ENCODE measurements at regions not wholly inside any gene's neighbourhood (a gene's known extent, or its start where the extent isn't known, plus 50 kb on each side); places are given as distances from the start of the nearest gene placed in this dataset.
"Not testable (repeated sequence)": the region's sequence is repeated elsewhere in the genome, so short reads cannot be mapped to it uniquely, and the experiment has no call there.

DNA sequence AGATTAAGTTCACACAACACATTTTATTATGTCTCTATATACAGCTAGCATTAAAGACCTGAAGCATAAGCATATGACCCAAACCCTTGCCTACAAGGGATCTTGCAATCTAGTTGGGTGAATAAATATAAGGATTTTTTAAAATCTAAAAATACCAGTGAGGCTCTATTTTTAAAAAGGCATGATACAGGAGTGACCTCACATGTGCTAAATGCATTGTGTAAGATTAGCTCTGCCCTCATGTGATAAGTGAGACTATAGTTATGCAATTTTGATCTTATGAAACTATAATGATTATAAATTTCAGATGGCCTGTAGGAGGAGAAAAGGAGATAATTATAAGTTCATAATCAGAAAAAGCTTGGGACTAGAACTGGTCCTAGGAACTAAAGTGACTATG lies 451.0 kb upstream of the MAN1A1 start:
- Histone ChIP-seq H3K9ac (ENCODE audit: low read length) (no peak overlapping the region), H3K4me3 (ENCODE audit: low read length) (no peak overlapping the region), H3K4me1 (ENCODE audit: control insufficient read depth, low read depth, low read length) (peaks cover 5% of the 10 kb centered on the region), H3K9me3 (ENCODE audit: control insufficient read depth, low read depth, low read length) (no peaks in the 10 kb centered on the region), H3K27me3 (ENCODE audit: control insufficient read depth, insufficient read depth, low read length) (no peaks in the 10 kb centered on the region), H3K36me3 (ENCODE audit: control insufficient read depth, low read depth, low read length) (no peaks in the 10 kb centered on the region), H3K27ac (ENCODE audit: low read length) (no peak overlapping the region)

DNA sequence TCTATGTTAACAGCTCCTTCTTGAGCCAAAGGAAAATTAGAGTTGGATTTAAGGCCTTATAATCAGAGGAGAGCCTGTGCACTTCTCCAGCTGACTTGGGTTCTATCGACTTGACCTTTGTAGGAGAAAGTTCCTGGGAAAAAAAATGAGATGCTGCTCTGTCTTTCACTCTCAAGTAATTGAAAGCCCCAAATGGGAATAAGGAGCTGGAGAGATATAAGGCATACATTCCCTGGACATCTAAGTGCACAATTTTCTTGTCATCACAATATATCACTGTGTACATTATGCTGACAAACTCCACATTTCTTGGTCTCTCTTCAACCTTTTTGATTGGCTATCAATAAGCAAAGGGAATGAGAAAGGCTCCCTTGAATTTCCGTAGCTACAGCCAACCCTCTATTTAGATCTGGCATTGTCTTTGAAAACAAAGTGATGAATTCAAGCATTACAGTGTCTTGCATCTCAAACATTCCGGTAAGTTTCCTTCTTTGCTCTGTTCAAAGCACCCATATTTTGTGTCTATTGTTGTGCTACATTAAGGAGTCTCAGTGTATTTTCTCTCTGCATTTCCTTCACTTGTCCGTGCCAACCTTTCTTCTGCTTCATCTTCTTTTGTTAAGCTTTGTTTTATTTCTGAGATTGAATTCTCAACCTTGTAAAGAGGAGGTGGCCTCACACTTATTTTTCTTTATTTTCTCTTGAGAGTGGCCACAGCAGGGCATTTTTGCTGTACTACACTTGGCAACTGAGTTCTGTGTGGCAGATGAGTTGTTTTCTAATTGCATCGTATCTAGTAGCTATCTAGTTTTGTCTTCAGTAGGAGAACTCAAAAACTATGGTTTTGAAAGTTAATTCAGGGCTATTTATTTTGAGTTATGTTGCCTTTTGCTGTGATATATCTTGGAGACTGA lies 450.3 kb upstream of the MAN1A1 start:
- no peaks in the 10 kb centered on the region for H3K9me3 ChIP-seq (ENCODE audit: control insufficient read depth, low read depth, low read length)
- no peak overlapping the region for H3K4me3 ChIP-seq (ENCODE audit: low read length)
- H3K4me1 ChIP-seq (ENCODE audit: control insufficient read depth, low read depth, low read length), result peaks cover 5% of the 10 kb centered on the region
- no peaks in the 10 kb centered on the region for H3K27me3 ChIP-seq (ENCODE audit: control insufficient read depth, insufficient read depth, low read length)
- no peak overlapping the region for H3K9ac ChIP-seq (ENCODE audit: low read length)
- no peak overlapping the region for H3K27ac ChIP-seq (ENCODE audit: low read length)
- no peaks in the 10 kb centered on the region for H3K36me3 ChIP-seq (ENCODE audit: control insufficient read depth, low read depth, low read length)

GRCh38 chr6:119791736-119792135 lies 442.2 kb upstream of the MAN1A1 start:
- no peak overlapping the region for H3K27ac ChIP-seq (ENCODE audit: low read length)
- H3K4me3 ChIP-seq (ENCODE audit: low read length), result no peak overlapping the region
- H3K9me3 ChIP-seq (ENCODE audit: control insufficient read depth, low read depth, low read length), result no peaks in the 10 kb centered on the region
- no peak overlapping the region for H3K9ac ChIP-seq (ENCODE audit: low read length)
- H3K27me3 ChIP-seq (ENCODE audit: control insufficient read depth, insufficient read depth, low read length), result no peaks in the 10 kb centered on the region
- H3K36me3 ChIP-seq (ENCODE audit: control insufficient read depth, low read depth, low read length), result no peaks in the 10 kb centered on the region
- no peaks in the 10 kb centered on the region for H3K4me1 ChIP-seq (ENCODE audit: control insufficient read depth, low read depth, low read length)

DNA sequence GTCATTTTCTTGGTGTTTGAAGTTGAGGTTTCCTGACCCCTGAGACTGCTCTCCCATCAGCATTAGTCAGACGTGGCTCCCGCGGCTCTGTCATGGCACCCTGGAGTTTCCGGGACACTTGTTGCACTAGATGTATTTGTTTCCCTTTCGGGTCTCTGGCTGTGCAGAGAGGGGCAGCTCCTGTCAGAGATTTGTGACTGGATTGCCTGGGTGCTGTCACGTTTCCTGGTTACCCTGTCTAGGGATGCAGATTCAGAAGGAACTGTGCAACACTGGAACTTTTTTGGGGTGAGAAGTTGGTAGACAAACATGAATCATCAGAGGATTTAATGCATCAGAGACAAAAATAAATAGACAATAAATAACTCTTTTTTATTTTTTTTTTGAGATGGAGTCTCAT lies 431.8 kb upstream of the MAN1A1 start:
- no peak overlapping the region for H3K9ac ChIP-seq (ENCODE audit: low read length)
- H3K4me1 ChIP-seq (ENCODE audit: control insufficient read depth, low read depth, low read length), result no peaks in the 10 kb centered on the region
- H3K27ac ChIP-seq (ENCODE audit: low read length), result no peak overlapping the region
- H3K9me3 ChIP-seq (ENCODE audit: control insufficient read depth, low read depth, low read length), result no peaks in the 10 kb centered on the region
- H3K36me3 ChIP-seq (ENCODE audit: control insufficient read depth, low read depth, low read length), result no peaks in the 10 kb centered on the region
- no peaks in the 10 kb centered on the region for H3K27me3 ChIP-seq (ENCODE audit: control insufficient read depth, insufficient read depth, low read length)
- no peak overlapping the region for H3K4me3 ChIP-seq (ENCODE audit: low read length)

- Histone ChIP-seq H3K9ac (ENCODE audit: low read length) (no peak overlapping the region), H3K27ac (ENCODE audit: low read length) (no peak overlapping the region), H3K36me3 (ENCODE audit: control insufficient read depth, low read depth, low read length) (no peaks in the 10 kb centered on the region), H3K4me1 (ENCODE audit: control insufficient read depth, low read depth, low read length) (no peaks in the 10 kb centered on the region), H3K9me3 (ENCODE audit: control insufficient read depth, low read depth, low read length) (no peaks in the 10 kb centered on the region), H3K27me3 (ENCODE audit: control insufficient read depth, insufficient read depth, low read length) (no peaks in the 10 kb centered on the region), H3K4me3 (ENCODE audit: low read length) (no peak overlapping the region)
Measured at GRCh38 chr6:119768201-119768600, 418.6 kb upstream of the MAN1A1 start.

- Histone ChIP-seq H3K9me3 (ENCODE audit: control insufficient read depth, low read depth, low read length) (no peaks in the 10 kb centered on the region), H3K27me3 (ENCODE audit: control insufficient read depth, insufficient read depth, low read length) (no peaks in the 10 kb centered on the region), H3K36me3 (ENCODE audit: control insufficient read depth, low read depth, low read length) (no peaks in the 10 kb centered on the region), H3K4me1 (ENCODE audit: control insufficient read depth, low read depth, low read length) (no peaks in the 10 kb centered on the region), H3K27ac (ENCODE audit: low read length) (no peak overlapping the region), H3K4me3 (ENCODE audit: low read length) (no peak overlapping the region), H3K9ac (ENCODE audit: low read length) (no peak overlapping the region)
Measured at GRCh38 chr6:119764927-119765681, 415.5 kb upstream of the MAN1A1 start.

DNA sequence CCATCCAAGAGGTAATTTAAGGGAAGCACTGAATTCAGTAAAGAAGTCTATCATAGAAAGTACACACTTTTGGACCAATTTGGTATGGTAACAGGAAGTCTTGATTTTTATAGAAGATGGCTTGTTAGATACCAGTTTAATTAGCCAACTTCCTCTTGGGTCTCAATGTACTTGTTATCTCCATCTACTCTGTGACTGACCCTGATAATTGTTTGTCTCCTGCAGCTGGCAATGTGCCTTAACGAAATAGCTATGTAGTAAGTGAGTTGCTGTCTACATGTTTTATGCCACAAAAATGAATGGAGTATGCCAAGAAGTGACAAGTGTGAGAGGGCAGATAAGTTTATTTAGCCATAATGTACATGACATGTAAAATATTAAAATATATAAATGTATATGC lies 410.5 kb upstream of the MAN1A1 start:
- Histone ChIP-seq H3K4me3 (ENCODE audit: low read length) (no peak overlapping the region), H3K9me3 (ENCODE audit: control insufficient read depth, low read depth, low read length) (no peaks in the 10 kb centered on the region), H3K27ac (ENCODE audit: low read length) (no peak overlapping the region), H3K27me3 (ENCODE audit: control insufficient read depth, insufficient read depth, low read length) (no peaks in the 10 kb centered on the region), H3K4me1 (ENCODE audit: control insufficient read depth, low read depth, low read length) (no peaks in the 10 kb centered on the region), H3K36me3 (ENCODE audit: control insufficient read depth, low read depth, low read length) (no peaks in the 10 kb centered on the region), H3K9ac (ENCODE audit: low read length) (no peak overlapping the region)

GRCh38 chr6:119758385-119758784 lies 408.8 kb upstream of the MAN1A1 start:
- no peak overlapping the region for H3K9ac ChIP-seq (ENCODE audit: low read length)
- H3K4me3 ChIP-seq (ENCODE audit: low read length), result no peak overlapping the region
- no peaks in the 10 kb centered on the region for H3K27me3 ChIP-seq (ENCODE audit: control insufficient read depth, insufficient read depth, low read length)
- H3K27ac ChIP-seq (ENCODE audit: low read length), result no peak overlapping the region
- no peaks in the 10 kb centered on the region for H3K9me3 ChIP-seq (ENCODE audit: control insufficient read depth, low read depth, low read length)
- no peaks in the 10 kb centered on the region for H3K4me1 ChIP-seq (ENCODE audit: control insufficient read depth, low read depth, low read length)
- no peaks in the 10 kb centered on the region for H3K36me3 ChIP-seq (ENCODE audit: control insufficient read depth, low read depth, low read length)

GRCh38 chr6:119757467-119757866 lies 407.9 kb upstream of the MAN1A1 start:
- Histone ChIP-seq H3K36me3 (ENCODE audit: control insufficient read depth, low read depth, low read length) (no peaks in the 10 kb centered on the region), H3K4me1 (ENCODE audit: control insufficient read depth, low read depth, low read length) (no peaks in the 10 kb centered on the region)

DNA sequence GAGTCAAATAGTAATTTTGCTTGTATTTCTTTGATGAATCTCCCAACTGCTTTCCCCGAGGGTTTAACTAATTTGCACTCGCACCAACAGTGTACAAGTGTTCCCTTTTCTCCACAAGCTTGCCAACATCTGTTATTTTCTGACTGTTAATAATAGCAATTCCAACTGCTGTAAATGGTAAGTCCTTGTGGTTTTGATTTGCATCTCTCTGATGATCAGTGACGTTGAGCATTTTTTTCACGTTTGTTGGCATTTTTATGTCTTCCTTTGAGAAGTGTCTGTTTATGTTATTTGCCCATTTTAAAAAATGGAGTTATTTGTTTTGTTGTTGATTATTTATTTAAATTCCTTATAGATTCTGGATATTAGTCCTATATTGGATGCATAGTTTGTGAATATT lies 399.8 kb upstream of the MAN1A1 start:
- no peaks in the 10 kb centered on the region for H3K36me3 ChIP-seq (ENCODE audit: control insufficient read depth, low read depth, low read length)
- no peaks in the 10 kb centered on the region for H3K27me3 ChIP-seq (ENCODE audit: control insufficient read depth, insufficient read depth, low read length)
- no peak overlapping the region for H3K9ac ChIP-seq (ENCODE audit: low read length)
- H3K4me1 ChIP-seq (ENCODE audit: control insufficient read depth, low read depth, low read length), result no peaks in the 10 kb centered on the region
- H3K4me3 ChIP-seq (ENCODE audit: low read length), result no peak overlapping the region
- no peaks in the 10 kb centered on the region for H3K9me3 ChIP-seq (ENCODE audit: control insufficient read depth, low read depth, low read length)
- no peak overlapping the region for H3K27ac ChIP-seq (ENCODE audit: low read length)

More at GRCh38 chr6:119757467-119757866, 407.9 kb upstream of the MAN1A1 start:
- no peaks in the 10 kb centered on the region for H3K9me3 ChIP-seq (ENCODE audit: control insufficient read depth, low read depth, low read length)
- no peak overlapping the region for H3K9ac ChIP-seq (ENCODE audit: low read length)
- no peak overlapping the region for H3K27ac ChIP-seq (ENCODE audit: low read length)
- no peaks in the 10 kb centered on the region for H3K27me3 ChIP-seq (ENCODE audit: control insufficient read depth, insufficient read depth, low read length)
- no peak overlapping the region for H3K4me3 ChIP-seq (ENCODE audit: low read length)

GRCh38 chr6:119748535-119748934 lies 399.0 kb upstream of the MAN1A1 start:
- not testable (repeated sequence) for H3K27me3 ChIP-seq (ENCODE audit: control insufficient read depth, insufficient read depth, low read length); H3K27ac ChIP-seq (ENCODE audit: low read length)

More at GRCh38 chr6:119748535-119748934, 399.0 kb upstream of the MAN1A1 start:
- H3K9ac ChIP-seq (ENCODE audit: low read length); H3K4me1 ChIP-seq (ENCODE audit: control insufficient read depth, low read depth, low read length); H3K4me3 ChIP-seq (ENCODE audit: low read length); H3K36me3 ChIP-seq (ENCODE audit: control insufficient read depth, low read depth, low read length); H3K9me3 ChIP-seq (ENCODE audit: control insufficient read depth, low read depth, low read length): not testable (repeated sequence)
